Loucy (cell line): ENCODE measurements at regions not wholly inside any gene's neighbourhood (a gene's known extent, or its start where the extent isn't known, plus 50 kb on each side); places are given as distances from the start of the nearest gene placed in this dataset.

Source experiments
- CTCF ChIP-seq: fragments of 200-600 bp; sonication (generic); conservative IDR thresholded peaks from 2 replicates; pipeline ENCODE4 v1.5.1; 2014; ENCODE audit warnings: mild to moderate bottlenecking, antibody characterized with exemption, low read length
- EZH2phosphoT487 ChIP-seq: fragments of 200-600 bp; IDR thresholded peaks from 2 replicates; pipeline ENCODE4 v1.6.1; 2018; ENCODE audit warnings: antibody characterized with exemption, mild to moderate bottlenecking, moderate library complexity, borderline replicate concordance

DNA sequence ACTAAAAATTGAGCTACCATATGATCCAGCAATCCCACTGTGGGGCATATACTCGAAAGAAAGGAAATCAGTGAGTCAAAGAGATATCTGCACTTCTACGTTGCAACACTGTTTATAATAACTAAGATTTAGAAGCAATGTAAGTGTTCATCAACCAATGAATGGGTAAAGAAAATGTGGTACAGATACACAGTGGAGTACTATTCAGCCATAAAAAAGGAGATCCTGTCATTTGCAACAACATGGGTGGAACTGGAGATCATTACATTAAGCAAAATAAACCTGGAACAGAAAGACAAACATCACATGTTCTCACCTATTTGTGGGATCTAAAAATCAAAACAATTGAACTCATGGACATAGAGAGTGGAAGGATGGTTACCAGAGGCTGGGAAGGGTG lies 385.0 kb upstream of the TRIB2 start:
- TF ChIP-seq CTCF (no peak), EZH2phosphoT487 (no peak)
